GM21390 (cell line): ENCODE measurements at regions not wholly inside any gene's neighbourhood (a gene's known extent, or its start where the extent isn't known, plus 50 kb on each side); places are given as distances from the start of the nearest gene placed in this dataset.
"Not testable (repeated sequence)": the region's sequence is repeated elsewhere in the genome, so short reads cannot be mapped to it uniquely, and the experiment has no call there.

ENCODE experiments used
- ATAC-seq: cut with Tn5 transposase; IDR thresholded peaks from one replicate; pipeline ENCODE4 v1.9.1; 2021; ENCODE audit not compliant: unreplicated experiment

DNA sequence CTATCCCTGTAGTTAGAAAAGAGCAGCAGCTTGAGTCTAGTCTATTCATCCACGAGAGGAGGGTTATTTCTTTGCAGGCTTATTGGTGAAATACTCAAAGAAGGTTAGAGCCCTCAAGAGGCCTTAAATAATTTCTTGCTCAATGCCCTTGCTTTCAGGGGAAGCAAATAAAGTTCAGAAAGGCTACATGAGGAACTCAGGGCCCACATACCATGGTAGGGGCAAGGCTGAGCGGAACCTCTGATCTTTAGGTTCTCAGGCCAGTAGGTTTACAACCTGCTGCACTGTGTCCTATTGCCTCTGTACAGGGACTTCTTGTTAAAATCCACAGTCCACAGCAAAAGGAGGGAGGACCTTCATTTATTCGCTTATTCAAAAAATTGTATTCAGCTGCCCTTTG lies 101.7 kb downstream of the ADAMTS15 start:
- ATAC-seq, result no peak

DNA sequence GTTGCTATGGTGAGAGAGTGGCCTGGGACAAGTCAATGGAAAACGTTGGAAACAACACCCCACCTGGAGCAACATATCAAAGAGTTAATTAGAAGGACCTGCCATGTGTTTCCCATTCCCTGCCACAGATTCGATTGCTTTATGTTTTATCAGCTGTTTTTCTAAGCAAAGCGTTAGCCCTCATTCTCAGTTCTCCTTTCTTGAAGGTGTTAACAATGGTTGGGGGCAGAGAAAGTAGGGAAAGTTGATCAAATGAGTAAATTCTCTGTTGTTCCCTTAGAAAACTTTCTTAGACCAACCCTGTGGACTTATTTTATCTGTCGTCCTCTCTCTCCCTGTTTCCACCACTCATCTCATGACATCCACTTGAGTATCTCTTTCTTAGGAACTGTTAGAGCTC lies 102.5 kb downstream of the ADAMTS15 start:
- no peak for ATAC-seq

DNA sequence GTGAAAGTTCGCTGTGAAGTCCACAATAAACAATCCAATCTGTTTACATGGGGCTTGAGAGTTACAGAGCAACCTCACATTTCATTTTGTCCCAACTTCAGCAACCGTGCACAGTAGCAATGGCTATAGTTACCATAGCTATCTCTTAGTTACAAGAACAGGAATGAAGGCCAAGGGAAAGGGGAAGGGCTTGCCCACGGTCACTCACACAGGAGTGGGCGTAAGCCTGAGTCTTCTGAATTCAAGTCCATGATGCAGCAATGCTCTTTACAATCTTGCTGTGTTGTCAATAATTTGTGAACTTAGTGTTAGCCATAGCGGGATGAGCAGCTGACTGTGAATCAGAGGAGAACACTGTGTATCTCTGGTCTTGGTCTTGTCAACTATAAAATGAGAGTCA lies 102.9 kb downstream of the ADAMTS15 start:
- ATAC-seq, result no peak

DNA sequence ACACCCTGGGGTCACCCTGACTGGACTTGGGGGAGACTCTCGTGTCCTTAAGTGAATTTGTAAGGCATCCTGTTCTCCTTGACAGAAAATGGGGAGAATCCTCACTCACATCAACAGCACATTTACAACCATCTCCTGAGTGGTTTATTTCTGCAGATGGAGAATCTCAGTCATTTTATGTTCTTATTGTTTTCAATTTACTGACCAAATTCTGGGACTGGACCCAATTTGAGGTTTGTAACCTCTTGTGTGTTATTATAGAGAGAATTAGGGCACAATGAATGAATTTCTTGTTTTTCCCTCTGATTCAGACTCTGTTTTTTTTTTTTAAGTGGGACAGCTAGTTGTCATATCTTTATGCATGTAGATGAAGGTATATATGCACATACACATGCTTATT lies 104.9 kb downstream of the ADAMTS15 start:
- ATAC-seq, result no peak

DNA sequence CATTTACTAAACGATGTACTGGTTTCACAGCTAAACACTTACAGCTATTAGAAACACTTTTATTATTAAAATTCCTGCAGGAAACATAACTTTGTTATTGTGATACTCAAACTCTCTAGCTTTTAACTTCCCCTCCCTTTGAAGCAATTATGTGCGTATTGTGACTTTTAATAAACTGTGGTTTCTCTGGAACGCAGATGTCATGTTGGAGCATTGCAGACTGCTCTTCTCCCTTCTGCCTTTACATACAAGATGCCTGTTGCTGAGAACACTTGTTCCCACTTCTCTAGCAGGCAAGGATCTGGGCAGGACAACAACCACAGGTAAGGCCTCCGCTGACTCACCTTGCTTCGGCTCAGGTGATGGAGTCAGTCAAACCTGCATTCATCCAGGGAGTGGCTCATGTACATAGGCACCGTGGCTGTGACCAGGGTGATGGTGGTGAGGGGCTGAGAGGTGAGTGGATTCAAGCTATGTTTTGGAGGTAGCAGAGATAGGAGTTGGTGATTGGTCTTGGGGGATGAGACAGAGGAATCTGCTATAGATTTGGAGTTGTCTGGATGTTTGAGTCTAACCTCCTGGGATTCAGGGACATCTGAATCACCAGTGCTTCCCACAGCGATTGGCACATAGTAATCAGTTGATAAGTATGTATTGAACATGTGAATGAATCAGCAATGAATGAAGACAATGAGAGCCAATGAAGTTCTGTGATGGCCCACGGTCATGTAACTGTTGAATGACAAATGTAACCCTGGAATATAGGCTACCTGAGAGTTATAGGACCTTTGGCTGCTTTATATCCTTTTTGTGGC lies 106.0 kb downstream of the ADAMTS15 start:
- ATAC-seq, result no peak

DNA sequence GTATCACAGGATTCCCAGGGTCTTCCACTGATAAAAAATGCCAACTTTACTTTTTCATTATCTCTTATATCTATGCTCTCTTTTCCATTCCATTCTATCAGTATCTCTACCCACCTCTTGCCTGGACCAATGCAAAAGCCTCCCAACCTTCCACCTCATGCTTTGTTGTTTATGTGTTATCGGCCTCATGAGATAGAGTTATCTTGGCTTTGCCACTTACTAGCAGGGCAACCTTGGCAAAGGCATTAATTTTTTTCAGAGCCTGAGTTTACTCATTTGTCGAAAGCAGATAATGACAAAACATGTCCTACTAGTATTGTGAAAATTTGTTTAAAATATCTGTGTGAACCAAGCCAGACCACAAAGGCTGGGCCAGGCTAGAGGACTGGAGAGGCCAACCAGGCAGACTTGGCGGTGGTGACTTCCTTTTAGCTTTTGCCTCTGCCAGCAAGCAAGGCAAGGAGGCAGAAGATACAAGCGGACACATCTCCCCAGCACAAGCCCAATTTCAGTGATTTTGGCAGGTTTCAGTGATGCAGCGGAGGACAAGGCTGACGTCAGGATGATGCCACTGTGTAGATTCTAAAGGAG lies 106.9 kb downstream of the ADAMTS15 start:
- no peak for ATAC-seq

DNA sequence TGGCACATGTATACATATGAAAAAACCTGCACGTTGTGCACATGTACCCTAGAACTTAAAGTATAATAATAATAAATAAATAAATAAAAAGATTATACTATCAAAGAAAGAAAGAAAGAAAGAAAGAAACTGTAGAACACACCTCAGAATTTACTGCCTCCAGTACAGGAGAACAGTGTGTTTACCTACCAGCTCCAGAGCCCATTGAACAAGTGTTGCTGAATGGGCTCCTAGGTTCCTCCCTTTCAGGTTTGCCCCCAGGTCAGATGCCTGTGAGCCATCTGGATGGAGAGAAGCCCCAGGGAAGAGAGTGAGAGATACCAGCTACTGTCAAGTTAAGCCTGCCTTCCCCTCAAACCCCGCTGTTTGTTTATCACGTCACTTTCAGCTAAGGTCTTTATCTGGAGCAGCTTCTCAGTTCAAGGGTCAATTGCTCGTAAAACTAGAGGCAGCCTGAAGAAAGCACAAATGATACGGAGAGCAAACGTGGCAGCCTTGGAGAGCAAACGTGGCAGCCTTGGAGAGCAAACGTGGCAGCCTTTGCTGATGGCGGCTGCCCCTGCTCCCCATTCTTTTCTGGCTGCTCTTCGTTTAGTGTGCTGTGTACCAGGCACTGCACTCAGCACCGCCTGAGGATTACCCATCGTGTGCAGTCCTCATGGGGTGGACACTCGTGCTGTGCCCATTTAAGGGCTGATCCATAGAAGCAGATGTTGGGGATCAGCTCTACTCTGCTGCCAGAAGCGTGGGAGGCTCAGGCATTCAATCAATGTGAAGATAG lies 111.7 kb downstream of the ADAMTS15 start:
- ATAC-seq, result no peak

DNA sequence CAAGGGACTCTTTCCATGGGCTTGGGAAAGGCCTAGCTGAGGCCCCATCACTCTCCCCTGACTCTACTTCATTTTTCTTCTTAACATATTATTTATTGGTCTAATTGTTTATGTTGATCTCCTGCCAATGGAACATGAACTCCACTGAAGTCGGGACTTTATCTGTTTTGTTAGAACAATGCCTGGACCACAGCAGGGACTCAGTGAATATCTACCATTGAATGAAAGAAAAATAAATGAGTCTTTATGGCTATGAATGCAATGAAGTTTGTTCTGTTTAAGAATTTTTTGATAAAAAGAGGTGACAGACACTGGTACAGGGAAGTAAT lies 112.3 kb downstream of the ADAMTS15 start:
- ATAC-seq, result no peak

DNA sequence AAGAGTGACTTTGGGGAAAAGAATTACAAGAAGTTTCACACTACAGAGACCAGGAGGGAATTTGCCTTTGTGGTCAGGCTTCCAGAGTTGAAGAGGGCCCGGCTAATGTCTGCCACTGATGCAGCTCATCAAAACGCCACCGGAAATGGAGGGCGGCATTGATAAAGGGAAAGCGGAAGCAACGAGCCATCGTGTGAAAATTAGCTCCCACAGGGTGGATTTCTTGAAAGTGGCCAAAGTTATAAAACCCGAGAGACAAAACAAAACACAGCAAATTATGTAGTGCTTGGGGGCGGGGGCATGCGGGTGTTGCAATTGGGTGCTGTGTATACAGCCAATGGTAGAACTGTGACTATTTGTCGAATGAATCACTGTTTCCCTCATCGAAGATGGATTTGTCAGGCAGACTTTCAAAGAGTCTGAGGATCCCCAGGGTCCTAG lies 113.0 kb downstream of the ADAMTS15 start:
- no peak for ATAC-seq

DNA sequence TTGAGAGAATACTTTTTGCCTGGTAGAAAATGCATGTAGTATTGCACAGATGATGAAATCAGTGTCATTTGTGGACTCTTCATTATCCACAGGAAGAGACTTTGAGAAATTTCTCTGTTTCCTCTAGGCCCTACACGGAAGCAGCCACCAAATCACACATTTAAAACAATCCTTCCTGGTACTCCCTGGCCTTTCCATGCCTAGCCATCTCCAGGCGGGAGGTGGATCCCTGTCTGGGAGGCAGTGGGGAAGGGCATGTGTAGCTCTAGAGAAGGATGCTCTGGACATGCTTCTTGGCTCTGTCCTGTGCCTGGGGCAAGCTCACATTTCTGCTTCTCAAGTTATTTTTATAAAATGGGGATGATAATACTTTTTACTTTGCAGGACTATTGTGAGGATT lies 114.1 kb downstream of the ADAMTS15 start:
- ATAC-seq, result no peak

DNA sequence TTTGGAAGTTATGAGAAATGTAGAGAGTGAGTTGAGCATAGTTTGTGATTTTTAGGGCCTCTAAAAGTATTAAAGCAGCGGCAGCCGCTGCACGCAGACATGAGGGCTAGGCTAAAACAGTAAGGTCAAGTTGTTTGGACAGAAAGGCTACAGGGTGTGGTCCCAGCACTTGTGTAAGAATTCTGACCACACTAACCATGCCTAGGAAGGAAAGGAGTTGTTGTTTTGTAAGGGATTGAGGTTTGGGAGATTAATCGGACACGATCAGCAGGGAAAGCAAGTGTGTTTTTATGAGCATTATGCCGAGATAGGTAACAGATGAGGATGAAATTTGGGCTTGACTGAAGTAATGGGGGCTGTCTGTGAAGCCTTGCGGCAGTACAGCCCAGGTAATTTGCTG lies 117.9 kb downstream of the ADAMTS15 start:
- ATAC-seq, result not testable (repeated sequence)

DNA sequence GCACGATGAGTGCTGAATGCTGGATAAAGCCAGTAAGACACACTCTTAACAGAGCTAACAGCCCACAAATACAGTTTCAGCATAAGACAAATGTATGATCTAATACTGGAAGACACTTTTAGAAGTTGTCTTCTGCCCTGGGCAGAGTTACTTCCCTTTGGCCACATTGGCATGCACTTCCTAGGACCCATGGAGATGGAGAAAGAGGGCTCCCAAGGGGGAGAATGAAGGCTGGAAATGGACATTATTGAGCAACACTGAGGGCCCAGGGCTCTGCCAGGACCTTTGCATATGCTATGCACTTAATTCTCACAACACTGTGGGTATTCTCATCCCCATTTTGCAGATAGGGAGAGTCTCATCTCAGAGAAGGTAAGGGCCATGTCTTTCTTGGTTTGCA lies 123.1 kb downstream of the ADAMTS15 start:
- no peak for ATAC-seq

DNA sequence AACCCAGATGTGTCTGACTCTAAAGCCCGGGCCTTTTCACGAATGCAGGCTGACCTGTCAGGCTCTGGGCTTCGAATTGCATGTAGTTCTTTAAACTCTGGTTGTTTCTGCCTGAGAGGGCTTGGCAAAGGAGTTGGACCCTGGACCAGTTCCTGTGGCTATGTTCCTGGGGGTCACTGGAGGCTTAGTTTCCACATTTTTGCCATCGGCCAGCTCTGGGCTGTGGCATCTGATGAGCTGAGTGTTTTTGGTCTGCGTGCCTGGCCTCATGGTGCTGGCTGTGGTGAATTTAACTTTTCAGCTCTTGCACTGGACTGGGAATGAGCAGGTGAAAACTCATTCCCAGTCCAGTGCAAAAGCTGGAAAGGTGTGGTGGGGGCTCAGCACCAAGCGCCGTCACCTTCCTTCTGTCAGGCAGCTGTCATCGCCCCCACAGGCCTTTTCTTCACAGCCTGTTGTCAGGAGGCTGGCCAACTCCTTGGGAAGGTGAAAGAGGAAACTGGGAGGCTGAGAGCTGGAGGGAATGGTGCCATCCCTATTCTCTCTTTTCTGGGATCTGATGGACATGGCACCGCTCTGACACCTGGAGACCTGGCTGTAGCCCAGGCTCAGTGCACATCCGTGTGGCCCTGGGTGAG lies 123.6 kb downstream of the ADAMTS15 start:
- ATAC-seq, result no peak

DNA sequence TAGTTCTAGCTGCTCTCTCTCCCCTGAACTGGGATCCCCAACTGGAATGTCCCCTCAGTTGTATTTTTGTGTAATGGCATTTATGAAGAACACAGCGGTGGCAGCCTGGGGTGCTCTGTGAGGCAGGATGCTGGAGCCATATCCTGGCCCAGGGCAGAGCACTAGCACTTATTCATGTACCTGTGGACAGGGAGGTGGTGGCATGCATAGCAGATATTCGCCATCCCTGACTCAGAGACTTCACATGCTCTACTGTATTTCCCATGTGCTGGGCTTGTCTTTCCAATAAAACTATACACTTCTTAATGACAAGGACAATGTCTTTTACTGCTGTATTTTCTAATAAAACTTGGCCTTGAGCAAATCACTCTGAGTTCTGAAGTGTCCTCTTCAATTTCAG lies 125.3 kb downstream of the ADAMTS15 start:
- ATAC-seq, result no peak

DNA sequence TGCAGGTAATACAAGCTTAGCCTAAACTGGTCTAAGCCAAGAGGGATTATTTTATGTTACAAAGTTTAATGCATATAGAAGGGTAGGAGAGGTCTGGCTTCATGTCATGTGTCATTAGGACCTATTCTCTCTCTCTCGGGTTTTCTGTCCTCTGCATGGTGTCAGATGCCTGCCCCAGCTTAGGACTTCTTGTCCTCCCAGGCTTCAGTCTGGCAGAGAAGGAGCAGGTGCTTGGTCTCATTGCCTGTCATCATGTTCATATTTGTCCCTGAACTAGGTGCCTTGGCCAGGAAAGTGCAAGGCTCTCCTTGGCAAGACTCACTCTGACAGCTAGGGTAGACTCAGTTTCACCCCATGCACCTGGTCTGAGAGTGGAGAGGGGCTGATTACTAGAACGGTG lies 126.3 kb downstream of the ADAMTS15 start:
- ATAC-seq, result no peak

DNA sequence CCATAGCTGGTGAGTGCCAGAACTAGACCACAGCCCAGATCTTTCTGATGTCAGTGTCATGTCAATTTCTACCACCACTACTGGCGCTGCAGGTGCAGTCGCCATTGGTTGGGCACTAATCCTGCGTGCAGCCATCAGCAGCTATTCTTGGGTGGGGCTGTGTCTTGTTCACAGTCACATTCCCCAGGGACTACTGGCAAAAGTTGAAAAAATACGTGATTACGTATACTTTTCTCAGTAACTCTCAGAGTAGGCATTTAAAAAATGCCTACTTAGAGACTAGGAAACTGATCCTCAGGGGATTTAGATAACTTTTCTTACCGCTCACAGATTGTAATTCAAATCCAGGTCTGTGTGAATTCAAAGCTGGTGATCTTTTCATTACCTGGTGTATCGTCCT lies 127.7 kb downstream of the ADAMTS15 start:
- no peak for ATAC-seq

DNA sequence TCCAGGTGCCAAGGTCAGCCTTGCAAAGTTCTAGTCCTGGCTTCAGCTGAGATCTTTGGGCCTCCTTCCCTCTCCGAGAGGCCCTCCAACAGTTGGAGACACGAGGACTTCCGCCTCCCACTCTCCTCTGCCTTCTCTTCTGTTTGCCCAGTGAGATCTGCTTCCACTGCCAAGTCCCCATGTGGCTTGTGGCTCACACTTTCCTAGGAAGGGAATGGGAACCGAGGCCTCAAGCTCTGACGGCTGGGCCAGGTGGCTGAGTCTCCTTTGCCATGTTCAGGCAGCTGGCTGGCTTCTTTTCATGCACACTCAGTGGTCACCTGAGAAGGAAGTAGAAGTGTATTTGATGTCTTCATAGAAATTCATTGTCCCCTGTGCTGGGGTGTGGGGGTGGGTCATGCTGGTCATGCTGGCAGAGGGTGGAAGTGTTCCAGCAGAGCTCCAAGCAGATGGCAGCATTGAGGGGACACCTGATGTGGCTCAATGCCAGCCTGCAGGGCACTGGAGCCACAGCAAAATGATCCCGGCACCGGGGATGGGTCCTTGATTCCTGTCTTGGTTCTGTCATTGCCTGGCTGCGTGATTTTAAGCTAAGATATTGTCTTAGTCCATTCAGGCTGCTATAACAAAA lies 130.4 kb downstream of the ADAMTS15 start:
- no peak for ATAC-seq

DNA sequence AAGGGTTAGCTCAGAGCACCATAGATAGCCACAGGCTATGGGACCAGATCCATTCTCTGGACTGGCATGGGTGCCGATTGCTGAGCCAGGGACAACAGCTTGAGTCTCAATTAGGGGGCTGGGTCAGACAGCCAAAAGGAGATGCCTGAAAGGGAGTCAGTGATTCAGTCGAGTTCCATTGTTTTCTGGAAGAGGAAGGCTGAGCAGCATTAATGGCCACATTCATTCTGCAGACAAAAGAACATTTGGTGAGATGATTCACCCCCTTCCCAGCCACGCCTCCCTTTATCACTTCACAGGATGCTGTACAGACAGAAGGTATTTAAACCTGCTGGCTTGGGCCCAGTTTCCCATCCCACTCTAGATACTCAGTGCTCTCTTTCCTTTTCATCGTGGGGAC lies 131.9 kb downstream of the ADAMTS15 start:
- no peak for ATAC-seq

DNA sequence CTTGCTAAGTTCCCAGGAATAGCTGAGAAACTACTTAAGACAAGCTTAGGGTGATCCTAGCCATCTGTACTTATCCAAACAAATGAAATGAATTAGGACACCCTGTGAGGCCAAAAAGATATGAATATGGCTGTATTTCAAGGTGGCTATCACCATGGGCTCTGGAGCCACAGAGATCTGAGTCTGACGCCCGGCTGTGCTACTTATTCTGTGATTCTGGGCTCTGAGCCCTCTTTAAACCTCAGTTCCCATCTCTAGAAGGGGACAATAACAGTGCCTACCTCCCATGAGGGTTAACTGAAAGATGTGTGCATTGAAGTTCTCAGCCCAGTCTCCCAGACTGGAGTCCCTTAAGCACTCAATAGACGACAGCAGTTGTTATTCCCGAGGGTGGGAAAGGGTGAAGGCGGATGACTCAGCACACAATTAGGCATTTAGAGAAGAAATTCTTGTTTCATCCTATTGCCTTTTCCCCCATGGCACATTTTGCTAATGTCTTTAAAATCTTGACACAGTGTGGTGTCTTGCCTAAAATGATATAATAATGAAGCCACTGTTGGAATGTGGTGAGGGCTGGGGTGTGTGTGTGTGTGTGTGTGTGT lies 132.5 kb downstream of the ADAMTS15 start:
- ATAC-seq, result no peak

DNA sequence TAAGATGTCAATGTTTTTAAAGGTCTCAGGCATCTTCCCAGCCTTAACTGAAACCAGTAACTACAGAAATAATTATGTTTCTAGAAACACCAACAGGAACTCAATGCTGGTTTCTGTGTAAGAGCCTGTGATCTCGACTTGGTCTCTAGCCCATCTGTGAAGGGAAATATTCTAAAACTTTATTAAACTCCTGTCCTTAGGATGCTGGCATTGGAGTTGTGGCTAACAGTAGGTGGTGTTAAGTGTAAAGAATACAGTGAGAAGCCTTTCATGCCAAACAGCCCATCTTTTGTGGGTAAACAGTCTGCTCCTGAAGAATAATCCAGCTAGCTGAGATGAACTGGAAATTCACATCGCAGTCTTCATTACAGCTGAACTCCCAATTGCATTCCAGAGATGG lies 133.2 kb downstream of the ADAMTS15 start:
- no peak for ATAC-seq

DNA sequence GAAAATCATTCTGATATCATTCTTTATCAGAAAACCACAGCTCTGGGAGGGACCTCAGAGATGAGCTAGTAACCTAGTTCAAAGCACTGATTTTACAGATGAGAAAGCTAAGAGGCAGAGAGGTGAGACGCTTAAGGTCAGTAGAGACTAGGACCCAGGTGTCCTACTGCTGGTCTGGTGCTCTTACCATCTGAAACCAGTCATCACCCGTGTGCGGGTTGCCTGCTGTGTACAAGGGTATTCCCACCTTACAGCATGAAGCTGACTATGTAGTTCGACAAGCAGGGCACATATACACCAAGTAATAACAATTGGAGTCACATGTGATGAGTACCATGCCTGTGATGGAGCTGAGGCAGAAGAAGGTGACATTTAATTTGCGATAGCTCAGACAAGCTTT lies 133.7 kb downstream of the ADAMTS15 start:
- ATAC-seq, result no peak
